ENCODE measurements at regions not wholly inside any gene's neighbourhood (a gene's known extent, or its start where the extent isn't known, plus 50 kb on each side); places are given as distances from the start of the nearest gene placed in this dataset.

DNA sequence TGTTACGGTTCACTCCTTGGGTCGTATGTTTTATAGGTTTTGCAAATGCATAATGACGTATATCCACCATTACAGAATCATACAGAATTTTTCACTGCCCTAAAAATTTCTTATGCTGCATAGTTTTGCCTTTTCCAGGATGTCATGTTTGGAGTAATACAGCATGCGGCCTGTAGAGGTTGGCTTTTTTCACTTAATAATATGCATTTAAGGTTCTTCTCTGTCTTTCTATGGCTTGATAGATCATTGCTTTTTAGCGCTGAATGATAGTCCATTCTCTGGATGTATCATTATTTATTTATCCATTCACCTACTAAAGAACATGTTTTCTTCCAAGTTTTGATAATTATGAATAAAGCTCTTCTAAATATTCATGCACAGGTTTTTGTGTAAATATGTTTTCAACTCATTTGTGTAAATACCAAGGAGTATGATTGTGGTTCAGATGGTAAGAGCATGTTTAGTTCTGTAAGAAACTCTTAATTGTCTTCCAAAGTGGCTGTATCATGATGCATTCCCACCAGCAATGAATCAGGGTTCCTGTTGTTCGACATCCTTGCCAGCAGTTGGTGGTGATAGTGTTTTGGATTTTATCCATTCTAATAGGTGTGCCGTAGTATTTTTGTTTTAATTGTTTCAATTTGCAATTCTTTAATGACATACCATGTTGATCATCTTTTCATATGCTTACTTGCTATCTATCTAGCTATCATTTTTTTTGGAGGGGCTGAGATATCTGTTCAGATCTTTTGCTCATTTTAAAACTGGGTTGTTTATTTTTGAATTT lies 531.2 kb upstream of the GHITM start:
- Histone ChIP-seq H3K4me1 (replicated peaks; ENCODE audit: insufficient read depth) (0 out of 2 replicates have a peak, but pooled peaks cover 7% of the 10 kb centered on the region), H3K4me2 (no peak overlapping the region), H3K27me3 (ENCODE audit: insufficient read depth, low read depth) (no peaks in the 10 kb centered on the region), H4K20me1 (ENCODE audit: insufficient read depth) (no peaks in the 10 kb centered on the region), H3K9me2 (ENCODE audit: insufficient read depth) (no peaks in the 10 kb centered on the region), H3K27ac (no peak overlapping the region), H2AFZ (no peak overlapping the region), H3K79me2 (ENCODE audit: low read depth) (no peaks in the 10 kb centered on the region), H3K9me3 (ENCODE audit: insufficient read depth, low read depth) (no peaks in the 10 kb centered on the region), H3F3A (ENCODE audit: insufficient read depth, low read depth) (no peaks in the 10 kb centered on the region), H3K36me3 (ENCODE audit: low read depth) (no peaks in the 10 kb centered on the region), H3K4me3 (no peak overlapping the region)
- BruUV-seq (replicated peaks), result no TSS peak
- intact Hi-C loops (cut with micrococcal nuclease; ENCODE audit: unreplicated experiment), result no loop called here
- TF ChIP-seq EZH2 (IDR thresholded peaks at IDR 0.05; ENCODE audit: low read depth) (no peak), CTCF (conservative IDR thresholded peaks at IDR 0.05) (no peak)
- ChIA-PET POLR2A (ENCODE audit: unreplicated experiment) (no interaction called here), CTCF (no interaction called here)
- DNase-seq, result no peak

DNA sequence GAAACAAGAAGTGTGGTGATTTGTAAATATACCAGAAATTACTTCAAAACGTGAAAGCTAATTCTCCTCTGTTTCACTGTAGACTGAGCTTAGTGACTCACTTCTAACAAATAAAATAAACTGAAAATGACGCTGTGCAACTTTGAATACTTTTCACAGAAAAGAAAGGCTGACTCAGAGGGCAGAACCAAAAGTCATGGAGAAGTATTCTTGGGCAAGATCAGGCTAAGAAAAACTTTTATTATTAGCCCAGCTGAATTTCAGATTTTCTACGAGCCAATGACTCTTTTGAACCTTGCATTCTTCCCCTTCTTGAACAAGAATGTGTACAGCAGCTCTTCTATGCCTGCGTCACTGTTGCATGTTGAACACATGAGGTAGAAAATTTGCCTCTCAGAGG lies 527.3 kb upstream of the GHITM start:
- TF ChIP-seq CTCF (conservative IDR thresholded peaks at IDR 0.05) (no peak), EZH2 (IDR thresholded peaks at IDR 0.05; ENCODE audit: low read depth) (no peak)
- Histone ChIP-seq H3K9me3 (ENCODE audit: insufficient read depth, low read depth) (peaks cover 7% of the 10 kb centered on the region; the same call in 1 of the 2 replicates), H3F3A (ENCODE audit: insufficient read depth, low read depth) (no peaks in the 10 kb centered on the region), H3K9me2 (ENCODE audit: insufficient read depth) (no peaks in the 10 kb centered on the region), H3K79me2 (ENCODE audit: low read depth) (no peaks in the 10 kb centered on the region), H3K27ac (no peak overlapping the region), H3K27me3 (ENCODE audit: insufficient read depth, low read depth) (no peaks in the 10 kb centered on the region), H4K20me1 (ENCODE audit: insufficient read depth) (no peaks in the 10 kb centered on the region), H3K36me3 (ENCODE audit: low read depth) (no peaks in the 10 kb centered on the region), H3K4me2 (no peak overlapping the region), H3K4me1 (replicated peaks; ENCODE audit: insufficient read depth) (no peaks in the 10 kb centered on the region), H2AFZ (no peak overlapping the region), H3K4me3 (no peak overlapping the region)
- no peak for DNase-seq
- no TSS peak for BruUV-seq (replicated peaks)
- POLR2A ChIA-PET (ENCODE audit: unreplicated experiment), result no interaction called here
- CTCF ChIA-PET, result no interaction called here
- intact Hi-C loops (cut with micrococcal nuclease; ENCODE audit: unreplicated experiment), result no loop called here

GRCh38 chr10:83612746-83613145 lies 526.6 kb upstream of the GHITM start:
- CTCF ChIA-PET, result no interaction called here

More at GRCh38 chr10:83612746-83613145, 526.6 kb upstream of the GHITM start:
- H3K79me2 ChIP-seq (ENCODE audit: low read depth), result no peaks in the 10 kb centered on the region
- H3K4me3 ChIP-seq, result no peak overlapping the region
- H3K36me3 ChIP-seq (ENCODE audit: low read depth), result no peaks in the 10 kb centered on the region
- H3K4me1 ChIP-seq (replicated peaks; ENCODE audit: insufficient read depth), result no peaks in the 10 kb centered on the region
- H3K9me3 ChIP-seq (ENCODE audit: insufficient read depth, low read depth), result peaks cover 7% of the 10 kb centered on the region; the same call in 1 of the 2 replicates
- no peaks in the 10 kb centered on the region for H4K20me1 ChIP-seq (ENCODE audit: insufficient read depth)
- POLR2A ChIA-PET (ENCODE audit: unreplicated experiment), result no interaction called here
- DNase-seq, result no peak
- no peak for TF ChIP-seq EZH2 (IDR thresholded peaks at IDR 0.05; ENCODE audit: low read depth)
- no peak for TF ChIP-seq CTCF (conservative IDR thresholded peaks at IDR 0.05)
- no peak overlapping the region for H3K4me2 ChIP-seq
- no peaks in the 10 kb centered on the region for H3K27me3 ChIP-seq (ENCODE audit: insufficient read depth, low read depth)
- BruUV-seq (replicated peaks), result no TSS peak
- no peak overlapping the region for H3K27ac ChIP-seq
- intact Hi-C loops (cut with micrococcal nuclease; ENCODE audit: unreplicated experiment), result no loop called here
- H3F3A ChIP-seq (ENCODE audit: insufficient read depth, low read depth), result no peaks in the 10 kb centered on the region
- no peak overlapping the region for H2AFZ ChIP-seq
- no peaks in the 10 kb centered on the region for H3K9me2 ChIP-seq (ENCODE audit: insufficient read depth)
